Neutrophil (primary cell): ENCODE measurements at regions not wholly inside any gene's neighbourhood (a gene's known extent, or its start where the extent isn't known, plus 50 kb on each side); places are given as distances from the start of the nearest gene placed in this dataset.

Source experiments
- H3K27ac ChIP-seq: fragments of 200-600 bp; sonication (generic); 2 replicates; pipeline ENCODE4 v1.5.1; 2016; ENCODE audit warnings: mild to moderate bottlenecking, moderate library complexity
- H3K27me3 ChIP-seq: fragments of 200-600 bp; sonication (generic); 2 replicates; pipeline ENCODE4 v1.6.0; 2016; ENCODE audit warnings: mild to moderate bottlenecking
- H3K36me3 ChIP-seq: fragments of 200-600 bp; sonication (generic); 2 replicates; pipeline ENCODE4 v1.5.1; 2017
- H3K4me1 ChIP-seq, 2 experiments: fragments of 200-600 bp in 1 of 2; sonication (generic) in 1 of 2; 1 replicate in 1 of 2; 2 replicates in 1 of 2; pipeline versions ENCODE4 v1.5.1 to v1.6.1; 2013 to 2016; ENCODE audit warnings: low read depth in 1 of 2, low read length in 1 of 2, mild to moderate bottlenecking in 1 of 2, moderate library complexity in 1 of 2; ENCODE audit not compliant: control insufficient read depth in 1 of 2, insufficient read depth in 1 of 2
- H3K4me3 ChIP-seq, 2 experiments: fragments of 200-600 bp in 1 of 2; sonication (generic) in 1 of 2; 1 replicate in 1 of 2; 2 replicates in 1 of 2; pipeline ENCODE4 v1.5.1; 2013 to 2016; ENCODE audit warnings: low read depth in 1 of 2, low read length in 1 of 2, mild to moderate bottlenecking in 1 of 2, moderate library complexity in 1 of 2
- H3K9me3 ChIP-seq: fragments of 200-600 bp; sonication (generic); 2 replicates; pipeline ENCODE4 v1.5.1; 2016
- TF ChIP-seq, protein P1 (sequence below): fragments of 200-600 bp; sonication (generic); IDR thresholded peaks from 2 replicates; pipeline ENCODE4 v1.5.1; 2016; ENCODE audit warnings: antibody characterized with exemption

- TF ChIP-seq, protein P1, sequence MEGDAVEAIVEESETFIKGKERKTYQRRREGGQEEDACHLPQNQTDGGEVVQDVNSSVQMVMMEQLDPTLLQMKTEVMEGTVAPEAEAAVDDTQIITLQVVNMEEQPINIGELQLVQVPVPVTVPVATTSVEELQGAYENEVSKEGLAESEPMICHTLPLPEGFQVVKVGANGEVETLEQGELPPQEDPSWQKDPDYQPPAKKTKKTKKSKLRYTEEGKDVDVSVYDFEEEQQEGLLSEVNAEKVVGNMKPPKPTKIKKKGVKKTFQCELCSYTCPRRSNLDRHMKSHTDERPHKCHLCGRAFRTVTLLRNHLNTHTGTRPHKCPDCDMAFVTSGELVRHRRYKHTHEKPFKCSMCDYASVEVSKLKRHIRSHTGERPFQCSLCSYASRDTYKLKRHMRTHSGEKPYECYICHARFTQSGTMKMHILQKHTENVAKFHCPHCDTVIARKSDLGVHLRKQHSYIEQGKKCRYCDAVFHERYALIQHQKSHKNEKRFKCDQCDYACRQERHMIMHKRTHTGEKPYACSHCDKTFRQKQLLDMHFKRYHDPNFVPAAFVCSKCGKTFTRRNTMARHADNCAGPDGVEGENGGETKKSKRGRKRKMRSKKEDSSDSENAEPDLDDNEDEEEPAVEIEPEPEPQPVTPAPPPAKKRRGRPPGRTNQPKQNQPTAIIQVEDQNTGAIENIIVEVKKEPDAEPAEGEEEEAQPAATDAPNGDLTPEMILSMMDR: no peak
- Histone ChIP-seq H3K9me3 (no peaks in the 10 kb centered on the region), H3K4me1 (no peaks in the 10 kb centered on the region), H3K27ac (no peak overlapping the region), H3K4me3 (no peak overlapping the region), H3K27me3 (peaks cover 14% of the 10 kb centered on the region), H3K36me3 (no peaks in the 10 kb centered on the region)
Observed at GRCh38 chr4:173585876-173586572, 56.0 kb upstream of the HAND2 start.

GRCh38 chr4:173584506-173584905 lies 54.5 kb upstream of the HAND2 start:
- Histone ChIP-seq H3K4me3 (no peak overlapping the region), H3K27me3 (peaks cover 14% of the 10 kb centered on the region), H3K4me1 (no peaks in the 10 kb centered on the region), H3K27ac (no peak overlapping the region), H3K9me3 (no peaks in the 10 kb centered on the region), H3K36me3 (no peaks in the 10 kb centered on the region)
- TF ChIP-seq, protein P1: no peak
